H1 (cell line): ENCODE measurements at regions not wholly inside any gene's neighbourhood (a gene's known extent, or its start where the extent isn't known, plus 50 kb on each side); places are given as distances from the start of the nearest gene placed in this dataset.

Experiments used
- CTCF ChIA-PET: fragments of 300-600 bp; sonication (Branson Sonifier 250); formaldehyde crosslinking; loops from one replicate; lab custom pipeline; 2021; ENCODE audit not compliant: partially characterized antibody; lab: Charles Lee
- POLR2A ChIA-PET: fragments of 300-600 bp; sonication (Branson Sonifier 250); formaldehyde crosslinking; loops from one replicate; lab custom pipeline; 2021; ENCODE audit warnings: inconsistent platforms; ENCODE audit not compliant: partially characterized antibody; lab: Charles Lee
- DNase-seq, 2 experiments: peaks; one replicate each; pipeline versions ENCODE4 v3.0.0 to v3.0.0-alpha.2; 2010 to 2022; ENCODE audit warnings: low spot score in 2 of 2, low read depth in 1 of 2, mixed read lengths in 1 of 2
- FAIRE-seq: peaks from 2 replicates; lab custom pipeline; 2011; peaks lifted over from hg19 to GRCh38; lab: Jason Lieb, UNC
- H2AFZ ChIP-seq: 2 replicates; pipeline ENCODE4 v1.8.1; 2012; ENCODE audit warnings: low read length, inconsistent platforms
- H2AK5ac ChIP-seq: 2 replicates; pipeline ENCODE4 v1.6.1; 2013; ENCODE audit warnings: low read depth, low read length
- H2BK120ac ChIP-seq: replicated peaks from 2 replicates; pipeline ENCODE3; 2013; ENCODE audit warnings: low read depth, low read length, inconsistent platforms
- H2BK12ac ChIP-seq: 2 replicates; pipeline ENCODE4 v1.6.1; 2013; ENCODE audit warnings: low read depth, low read length
- H2BK15ac ChIP-seq: 2 replicates; pipeline ENCODE4 v1.6.1; 2013; ENCODE audit warnings: low read length
- H2BK20ac ChIP-seq: 2 replicates; pipeline ENCODE4 v1.6.1; 2013; ENCODE audit warnings: low read length
- H2BK5ac ChIP-seq: 2 replicates; pipeline ENCODE4 v1.6.1; 2013; ENCODE audit warnings: low read depth, low read length
- H3K14ac ChIP-seq: 2 replicates; pipeline ENCODE4 v1.6.1; 2013; ENCODE audit warnings: inconsistent platforms; ENCODE audit not compliant: insufficient read length
- H3K18ac ChIP-seq: 2 replicates; pipeline ENCODE4 v1.6.1; 2013; ENCODE audit warnings: low read length; ENCODE audit errors: extremely low read depth
- H3K23ac ChIP-seq: 2 replicates; pipeline ENCODE4 v1.6.1; 2013; ENCODE audit warnings: inconsistent platforms; ENCODE audit not compliant: insufficient read length
- H3K23me2 ChIP-seq: 2 replicates; pipeline ENCODE4 v1.6.1; 2013; ENCODE audit warnings: low read depth, low read length
- H3K27ac ChIP-seq: 2 replicates; pipeline ENCODE4 v1.6.1; 2011; ENCODE audit warnings: low read depth, low read length, inconsistent platforms
- H3K27me3 ChIP-seq, 4 experiments: replicated peaks in 1 of 4; 1 replicate in 1 of 4; 2 replicates in 3 of 4; pipeline versions ENCODE4 v1.6.1 to v1.8.1; 2011 to 2013; ENCODE audit warnings: low read length in 3 of 4, mild to moderate bottlenecking in 3 of 4, inconsistent platforms in 2 of 4, mixed read lengths in 2 of 4, moderate library complexity in 1 of 4; ENCODE audit not compliant: control insufficient read depth in 3 of 4, insufficient read depth in 3 of 4; ENCODE audit errors: extremely low read depth in 1 of 4
- H3K36me3 ChIP-seq, 4 experiments: 2 replicates each; pipeline versions ENCODE4 v1.6.1 to v1.8.1; 2011 to 2013; ENCODE audit warnings: mild to moderate bottlenecking in 4 of 4, low read length in 3 of 4, moderate library complexity in 2 of 4, control low read depth in 1 of 4, inconsistent platforms in 1 of 4; ENCODE audit not compliant: insufficient read depth in 4 of 4, control insufficient read depth in 2 of 4
- H3K4ac ChIP-seq: replicated peaks from 2 replicates; pipeline ENCODE3; 2013; ENCODE audit warnings: low read length, low read depth, mixed read lengths, inconsistent platforms; ENCODE audit not compliant: insufficient read length
- H3K4me1 ChIP-seq, 4 experiments: replicated peaks in 1 of 4; 1 replicate in 1 of 4; 2 replicates in 3 of 4; pipeline versions ENCODE4 v1.6.1 to v1.8.1; 2011 to 2013; ENCODE audit warnings: low read length in 3 of 4, inconsistent platforms in 2 of 4, mixed read lengths in 1 of 4; ENCODE audit not compliant: insufficient read depth in 4 of 4, control insufficient read depth in 3 of 4
- H3K4me2 ChIP-seq, 2 experiments: 2 replicates each; pipeline versions ENCODE4 v1.6.1 to v1.8.1; 2011 to 2013; ENCODE audit warnings: low read depth in 2 of 2, low read length in 2 of 2, control low read depth in 1 of 2, inconsistent platforms in 1 of 2, mild to moderate bottlenecking in 1 of 2; ENCODE audit not compliant: insufficient read depth in 1 of 2
- H3K4me3 ChIP-seq, 4 experiments: fragments of 200-600, 300-600 bp in 1 of 4; sonication (generic), shearing (Covaris generic), sonication (Bioruptor Twin) in 1 of 4; 2 replicates each; pipeline versions ENCODE4 v1.5.1 to v1.8.1; 2011 to 2016; ENCODE audit warnings: low read length in 4 of 4, low read depth in 3 of 4, control low read depth in 2 of 4, inconsistent platforms in 2 of 4, mild to moderate bottlenecking in 2 of 4, mixed read lengths in 1 of 4, moderate library complexity in 1 of 4; ENCODE audit not compliant: insufficient read depth in 2 of 4; ENCODE audit errors: extremely low read depth in 1 of 4
- H3K56ac ChIP-seq: replicated peaks from 2 replicates; pipeline ENCODE3; 2013; ENCODE audit warnings: low read depth, mild to moderate bottlenecking, mixed read lengths, low read length, inconsistent platforms; ENCODE audit not compliant: insufficient read length
- H3K79me1 ChIP-seq: 2 replicates; pipeline ENCODE4 v1.6.1; 2013; ENCODE audit warnings: low read depth, low read length, control low read depth
- H3K79me2 ChIP-seq, 2 experiments: 2 replicates each; pipeline versions ENCODE4 v1.6.1 to v1.8.1; 2012 to 2013; ENCODE audit warnings: low read length in 2 of 2, mild to moderate bottlenecking in 2 of 2, inconsistent platforms in 1 of 2; ENCODE audit not compliant: insufficient read depth in 2 of 2, control insufficient read depth in 1 of 2
- H3K9ac ChIP-seq, 4 experiments: replicated peaks in 1 of 4; 1 replicate in 1 of 4; 2 replicates in 3 of 4; pipeline versions ENCODE4 v1.6.1 to v1.8.1; 2011 to 2013; ENCODE audit warnings: low read depth in 3 of 4, low read length in 3 of 4, control low read depth in 2 of 4, mild to moderate bottlenecking in 2 of 4, moderate library complexity in 2 of 4, inconsistent platforms in 1 of 4; ENCODE audit errors: extremely low read depth in 1 of 4
- H3K9me3 ChIP-seq, 2 experiments: 2 replicates each; pipeline versions ENCODE4 v1.6.1 to v1.8.1; 2012 to 2013; ENCODE audit warnings: mild to moderate bottlenecking in 2 of 2, moderate library complexity in 2 of 2, control low read depth in 1 of 2, inconsistent platforms in 1 of 2, low read depth in 1 of 2, low read length in 1 of 2, mixed read lengths in 1 of 2; ENCODE audit not compliant: insufficient read depth in 2 of 2
- H4K20me1 ChIP-seq, 2 experiments: replicated peaks in 1 of 2; 2 replicates each; pipeline versions ENCODE3 to v1.8.1; 2011 to 2013; ENCODE audit warnings: inconsistent platforms in 2 of 2, low read length in 2 of 2, mild to moderate bottlenecking in 1 of 2; ENCODE audit not compliant: insufficient read depth in 2 of 2, control insufficient read depth in 1 of 2
- H4K5ac ChIP-seq: 2 replicates; pipeline ENCODE4 v1.6.1; 2013; ENCODE audit warnings: low read length, low read depth, mixed read lengths, inconsistent platforms; ENCODE audit not compliant: insufficient read length
- H4K8ac ChIP-seq: 2 replicates; pipeline ENCODE4 v1.8.0; 2013; ENCODE audit warnings: mild to moderate bottlenecking, moderate library complexity, low read length, inconsistent platforms; ENCODE audit not compliant: insufficient read depth; ENCODE audit errors: extremely low read depth
- H4K91ac ChIP-seq: replicated peaks from 2 replicates; pipeline ENCODE3; 2013; ENCODE audit warnings: low read length, mixed read lengths, inconsistent platforms; ENCODE audit not compliant: insufficient read length
- ATF2 ChIP-seq: IDR thresholded peaks from 2 replicates; pipeline ENCODE4 v1.6.1; 2012; ENCODE audit warnings: low read length, inconsistent platforms
- BACH1 ChIP-seq: IDR thresholded peaks from 2 replicates; pipeline ENCODE4 v1.6.1; 2012; ENCODE audit warnings: low read length, improper control_type of control experiment
- CBX5 ChIP-seq: fragments of 300-800, 300-1000 bp; sonication (generic); IDR thresholded peaks from 2 replicates; pipeline ENCODE4 v1.7.1; 2016; ENCODE audit warnings: antibody characterized with exemption, low read length, low read depth
- JUND ChIP-seq: IDR thresholded peaks from 2 replicates; pipeline ENCODE4 v1.6.1; 2011; ENCODE audit warnings: mild to moderate bottlenecking, improper control_type of control experiment, low read length
- MAX ChIP-seq: IDR thresholded peaks from 2 replicates; pipeline ENCODE4 v1.6.1; 2012; ENCODE audit warnings: inconsistent platforms
- POU5F1 ChIP-seq: IDR thresholded peaks from 2 replicates; pipeline ENCODE4 v1.6.1; 2011; ENCODE audit warnings: low read depth, mild to moderate bottlenecking, low read length, moderate library complexity
- RAD21 ChIP-seq, 2 experiments: IDR thresholded peaks in 1 of 2; conservative IDR thresholded peaks in 1 of 2; 2 replicates each; pipeline ENCODE4 v1.6.1; 2011; ENCODE audit warnings: low read depth in 2 of 2, low read length in 2 of 2, improper control_type of control experiment in 1 of 2, inconsistent platforms in 1 of 2, mild to moderate bottlenecking in 1 of 2, moderate library complexity in 1 of 2
- RXRA ChIP-seq: IDR thresholded peaks from 2 replicates; pipeline ENCODE4 v1.6.1; 2011; ENCODE audit warnings: low read depth, mild to moderate bottlenecking, low read length, moderate library complexity; ENCODE audit not compliant: insufficient read depth
- SP1 ChIP-seq: IDR thresholded peaks from 2 replicates; pipeline ENCODE4 v1.6.1; 2011; ENCODE audit warnings: low read depth, low read length
- SP4 ChIP-seq: IDR thresholded peaks from 2 replicates; pipeline ENCODE4 v1.6.1; 2012; ENCODE audit warnings: low read length, inconsistent platforms
- TAF7 ChIP-seq: optimal IDR thresholded peaks from 2 replicates; pipeline ENCODE3; 2011; ENCODE audit warnings: low read depth, mild to moderate bottlenecking, inconsistent platforms, low read length, moderate library complexity, borderline replicate concordance
- TCF12 ChIP-seq: IDR thresholded peaks from 2 replicates; pipeline ENCODE4 v1.6.1; 2011; ENCODE audit warnings: low read depth, mild to moderate bottlenecking, low read length
- ZNF274 ChIP-seq: IDR thresholded peaks from 2 replicates; pipeline ENCODE4 v1.7.0; 2012; ENCODE audit warnings: low read length, borderline replicate concordance; ENCODE audit errors: extremely low read depth
- WGBS, 2 experiments: shearing (Covaris generic) in 1 of 2; methylation state at CpG; one replicate each; pipeline versions ENCODE4 v1.1.6 to v1.1.7; 2013 to 2015; ENCODE audit warnings: low lambda C conversion rate in 2 of 2, mixed read lengths in 2 of 2, inconsistent platforms in 1 of 2, low coverage in 1 of 2, missing lambda C conversion rate in 1 of 2; ENCODE audit not compliant: insufficient replicate concordance in 2 of 2, insufficient coverage in 1 of 2, insufficient read length in 1 of 2; ENCODE audit errors: extremely low coverage in 1 of 2, missing lambda C conversion rate in 1 of 2; 5-methylcytosine and 5-hydroxymethylcytosine counted together

- Histone ChIP-seq H3K36me3 (no peaks in the 10 kb centered on the region), H3K4me3 (no peak overlapping the region), H4K8ac (no peak overlapping the region), H4K20me1 (no peaks in the 10 kb centered on the region), H3K56ac (no peak overlapping the region), H3K27me3 (no peaks in the 10 kb centered on the region), H2BK5ac (no peak overlapping the region), H4K91ac (no peak overlapping the region), H3K23me2 (no peaks in the 10 kb centered on the region), H2BK120ac (no peak overlapping the region), H2BK12ac (0 out of 2 replicates have a peak overlapping the region, but pooled peaks have one; percentile 27), H3K18ac (no peak overlapping the region), H2BK15ac (no peak overlapping the region), H3K4me2 (no peak overlapping the region), H3K14ac (no peak overlapping the region), H3K4ac (no peak overlapping the region), H3K9me3 (no peaks in the 10 kb centered on the region), H4K5ac (no peak overlapping the region), H3K9ac (no peak overlapping the region), H2BK20ac (0 out of 2 replicates have a peak overlapping the region, but pooled peaks have one; percentile 18), H2AFZ (no peak overlapping the region), H3K23ac (no peak overlapping the region), H2AK5ac (0 out of 2 replicates have a peak overlapping the region, but pooled peaks have one; percentile 24), H3K4me1 (no peaks in the 10 kb centered on the region), H3K79me2 (no peaks in the 10 kb centered on the region), H3K79me1 (no peaks in the 10 kb centered on the region), H3K27ac (no peak overlapping the region)
- FAIRE-seq = no peak
- POLR2A ChIA-PET = no interaction called here
- CTCF ChIA-PET = interaction anchor here (0.6 to 1.0 kb wide), 2 partner anchors 11 to 414 kb away, joined by 3 read pairs; no protein-coding TSS in a partner anchor
- WGBS, 2 experiments = 42% methylated on average over 2 of the region's 2 CpGs; no CpG with 5 or more reads in 1 of the 2 experiments
- no peak for DNase-seq
- TF ChIP-seq MAX (no peak), TAF7 (no peak), BACH1 (no peak), SP1 (no peak), CBX5 (no peak), TCF12 (no peak), RAD21 (IDR thresholded peaks at IDR 0.05 in 1 of 2, conservative IDR thresholded peaks at IDR 0.05 in 1 of 2; ENCODE audit: low read depth in 2 of 2, low read length in 2 of 2) (no peak), JUND (no peak), POU5F1 (no peak), SP4 (no peak), ATF2 (no peak), ZNF274 (no peak), RXRA (no peak)
Observed at GRCh38 chr2:5315041-5315440, 377.1 kb upstream of the SOX11 start.
